Retinal pigment epithelial cell (primary cell): ENCODE measurements at regions not wholly inside any gene's neighbourhood (a gene's known extent, or its start where the extent isn't known, plus 50 kb on each side); places are given as distances from the start of the nearest gene placed in this dataset.

ENCODE experiments used
- DNase-seq: peaks from one replicate; pipeline ENCODE4 v3.0.0-alpha.2; 2010; ENCODE audit warnings: low read depth
- H3K4me3 ChIP-seq: 2 replicates; pipeline ENCODE4 v1.5.1; 2011; ENCODE audit warnings: mild to moderate bottlenecking, low read length, control low read depth, moderate library complexity
- TF ChIP-seq, protein P1 (sequence below): conservative IDR thresholded peaks from 2 replicates; pipeline ENCODE4 v1.5.1; 2011; ENCODE audit warnings: low read depth, low read length, control low read depth, inconsistent platforms

DNA sequence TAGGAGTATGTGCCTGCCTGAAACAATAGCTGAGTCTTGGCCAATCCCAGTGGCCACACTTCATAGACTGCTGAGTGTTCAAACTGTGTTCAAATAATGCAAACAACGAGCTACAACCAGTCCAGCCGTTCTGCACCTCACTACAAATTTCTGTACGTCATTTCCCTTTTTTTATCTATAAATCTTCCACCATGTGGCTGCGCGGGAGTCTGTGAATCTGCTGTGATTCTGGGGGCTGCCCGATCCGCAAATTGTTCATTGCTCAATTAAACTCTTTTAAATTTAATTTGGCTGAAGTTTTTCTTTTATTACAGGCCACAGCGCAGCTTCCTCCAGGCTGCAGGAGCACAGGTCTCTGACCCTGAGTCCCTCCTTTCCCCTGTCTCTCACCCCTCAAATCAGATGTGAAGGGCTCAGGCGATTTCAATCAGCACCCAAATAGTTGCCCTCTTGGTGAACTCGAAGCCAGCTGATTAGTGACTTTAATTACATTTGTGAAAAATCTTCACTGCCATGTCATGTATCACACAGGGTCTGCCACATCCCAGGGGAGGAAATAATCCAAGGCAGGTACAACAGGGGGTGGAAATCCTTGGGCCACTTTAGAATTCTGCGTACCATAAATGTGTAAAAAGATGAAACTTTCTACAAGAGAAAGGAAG, 145.6 kb downstream of the NDUFA10 start:
- H3K4me3 ChIP-seq = no peak overlapping the region
- DNase-seq = no peak

DNA sequence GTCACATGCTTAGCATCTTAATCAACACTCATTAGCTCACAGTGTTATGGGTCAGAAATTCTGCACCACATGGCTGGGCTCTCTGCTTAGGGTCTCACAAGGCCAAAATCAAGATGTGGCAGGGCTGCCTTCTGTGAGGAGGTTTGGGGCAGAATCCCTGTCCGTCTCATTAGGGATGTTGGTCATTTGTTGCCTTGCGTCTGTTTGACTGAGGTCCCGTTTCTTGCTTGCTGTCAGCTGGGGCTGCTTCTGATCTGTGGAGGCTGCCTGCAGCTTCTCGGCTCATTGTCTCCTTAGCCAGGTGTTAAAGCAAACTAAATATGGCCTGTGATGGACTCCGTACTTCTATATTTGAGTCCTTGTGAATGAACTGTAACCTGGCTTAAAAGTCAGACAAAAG, 146.5 kb downstream of the NDUFA10 start:
- H3K4me3 ChIP-seq = no peak overlapping the region
- TF ChIP-seq, protein P1, sequence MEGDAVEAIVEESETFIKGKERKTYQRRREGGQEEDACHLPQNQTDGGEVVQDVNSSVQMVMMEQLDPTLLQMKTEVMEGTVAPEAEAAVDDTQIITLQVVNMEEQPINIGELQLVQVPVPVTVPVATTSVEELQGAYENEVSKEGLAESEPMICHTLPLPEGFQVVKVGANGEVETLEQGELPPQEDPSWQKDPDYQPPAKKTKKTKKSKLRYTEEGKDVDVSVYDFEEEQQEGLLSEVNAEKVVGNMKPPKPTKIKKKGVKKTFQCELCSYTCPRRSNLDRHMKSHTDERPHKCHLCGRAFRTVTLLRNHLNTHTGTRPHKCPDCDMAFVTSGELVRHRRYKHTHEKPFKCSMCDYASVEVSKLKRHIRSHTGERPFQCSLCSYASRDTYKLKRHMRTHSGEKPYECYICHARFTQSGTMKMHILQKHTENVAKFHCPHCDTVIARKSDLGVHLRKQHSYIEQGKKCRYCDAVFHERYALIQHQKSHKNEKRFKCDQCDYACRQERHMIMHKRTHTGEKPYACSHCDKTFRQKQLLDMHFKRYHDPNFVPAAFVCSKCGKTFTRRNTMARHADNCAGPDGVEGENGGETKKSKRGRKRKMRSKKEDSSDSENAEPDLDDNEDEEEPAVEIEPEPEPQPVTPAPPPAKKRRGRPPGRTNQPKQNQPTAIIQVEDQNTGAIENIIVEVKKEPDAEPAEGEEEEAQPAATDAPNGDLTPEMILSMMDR = no peak
- DNase-seq = no peak

More for the DNA sequence above, 145.6 kb downstream of the NDUFA10 start:
- TF ChIP-seq, protein P1 = no peak

DNA sequence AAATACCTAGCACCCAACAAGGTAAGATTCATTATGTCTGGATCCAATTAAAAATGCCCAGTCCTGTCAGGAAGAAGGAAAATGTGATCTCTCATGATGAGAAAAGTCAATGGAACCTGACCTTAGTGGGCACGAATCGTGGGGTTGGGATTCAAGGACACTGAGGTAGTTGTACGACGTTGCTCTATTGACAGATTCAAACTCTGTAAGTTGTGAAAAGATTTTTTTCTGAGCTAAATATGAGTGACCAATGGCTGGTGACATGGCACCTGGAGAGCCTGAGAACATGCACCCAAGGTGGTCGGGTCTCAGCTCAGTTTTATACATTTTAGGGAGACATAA, 148.2 kb downstream of the NDUFA10 start:
- H3K4me3 ChIP-seq = no peak overlapping the region
- TF ChIP-seq, protein P1 = no peak
- no peak for DNase-seq

DNA sequence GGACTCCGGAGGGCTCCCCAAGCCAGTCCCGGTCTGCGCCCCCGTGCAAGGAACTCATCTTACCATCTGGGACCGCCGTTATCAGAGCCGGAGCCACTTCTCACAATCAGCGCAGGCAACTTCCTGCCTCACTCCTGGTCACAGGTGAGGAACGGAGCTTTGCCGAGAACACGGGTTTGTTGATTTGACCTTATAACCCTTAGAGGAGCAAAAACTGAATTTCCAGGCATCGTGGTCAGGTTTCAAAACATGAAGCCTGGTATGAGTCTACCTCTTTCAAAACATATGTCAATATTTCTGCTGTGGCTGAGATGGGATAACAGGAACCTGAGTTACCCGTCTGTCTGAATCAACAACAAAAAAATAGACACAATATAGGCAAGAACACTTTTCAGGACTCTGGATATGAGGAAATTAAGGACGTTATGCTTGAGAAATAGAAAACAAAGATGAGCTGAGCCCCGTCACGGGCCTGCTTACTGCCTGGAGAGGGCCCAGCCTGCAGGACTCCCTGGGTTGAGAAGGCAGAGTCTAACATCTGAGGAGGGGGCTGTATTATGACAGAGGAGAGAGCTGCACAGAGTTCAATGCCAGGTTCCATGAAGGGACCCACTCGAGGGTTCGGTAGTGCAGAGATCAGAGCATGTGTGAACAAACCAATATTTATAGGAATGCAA, 148.7 kb downstream of the NDUFA10 start:
- no peak overlapping the region for H3K4me3 ChIP-seq
- no peak for DNase-seq
- TF ChIP-seq, protein P1 = no peak

- TF ChIP-seq, protein P1 = no peak
- H3K4me3 ChIP-seq = no peak overlapping the region
- DNase-seq = no peak
These were observed 150.3 kb downstream of the NDUFA10 start for GRCh38 chr2:239874636-239875356.

GRCh38 chr2:239873656-239874635, 151.2 kb downstream of the NDUFA10 start:
- TF ChIP-seq, protein P1 = no peak
- H3K4me3 ChIP-seq = no peak overlapping the region
- DNase-seq = no peak
